Spleen (tissue), 11 donors: ENCODE measurements at regions not wholly inside any gene's neighbourhood (a gene's known extent, or its start where the extent isn't known, plus 50 kb on each side); places are given as distances from the start of the nearest gene placed in this dataset.

Experiments used
- DNase-seq: peaks from one replicate; pipeline ENCODE4 v3.0.0-alpha.2; 2020
- H3K27ac ChIP-seq, 8 donors: fragments of 200-600 bp; sonication (generic) in 7 of 8; 1 replicate in 4 of 8; 2 replicates in 4 of 8; pipeline versions ENCODE4 v1.5.0 to v1.8.0; 2016 to 2021; ENCODE audit warnings: inconsistent platforms in 4 of 8, mild to moderate bottlenecking in 4 of 8, moderate library complexity in 1 of 8
- H3K27me3 ChIP-seq, 7 donors: fragments of 200-600 bp; sonication (generic) in 6 of 7; replicated peaks in 1 of 7; 1 replicate in 4 of 7; 2 replicates in 3 of 7; pipeline versions ENCODE4 v1.5.0 to v1.8.0; 2016 to 2021; ENCODE audit warnings: inconsistent platforms in 3 of 7, mild to moderate bottlenecking in 1 of 7
- H3K36me3 ChIP-seq, 6 donors: fragments of 200-600 bp; sonication (generic) in 5 of 6; 1 replicate in 4 of 6; 2 replicates in 2 of 6; pipeline versions ENCODE4 v1.5.0 to v1.8.0; 2016 to 2021; ENCODE audit warnings: inconsistent platforms in 2 of 6
- H3K4me1 ChIP-seq, 6 donors: fragments of 200-600 bp; sonication (generic) in 5 of 6; 1 replicate in 3 of 6; 2 replicates in 3 of 6; pipeline versions ENCODE4 v1.5.0 to v1.8.0; 2016 to 2021; ENCODE audit warnings: inconsistent platforms in 3 of 6
- H3K4me3 ChIP-seq, 8 donors: fragments of 200-600 bp; sonication (generic) in 7 of 8; 1 replicate in 4 of 8; 2 replicates in 4 of 8; pipeline versions ENCODE4 v1.5.0 to v1.8.0; 2016 to 2021; ENCODE audit warnings: inconsistent platforms in 4 of 8, mild to moderate bottlenecking in 4 of 8, moderate library complexity in 2 of 8
- H3K9me3 ChIP-seq, 8 donors: fragments of 200-600 bp; sonication (generic) in 7 of 8; 1 replicate in 4 of 8; 2 replicates in 4 of 8; pipeline versions ENCODE4 v1.5.0 to v1.8.0; 2016 to 2021; ENCODE audit warnings: inconsistent platforms in 4 of 8
- CTCF ChIP-seq, 11 experiments: fragments of 200-600 bp in 7 of 11; fragments of 450-650 bp in 4 of 11; sonication (generic) in 4 of 11; IDR thresholded peaks in 8 of 11; conservative IDR thresholded peaks in 3 of 11; 1 replicate in 7 of 11; 2 replicates in 4 of 11; pipeline versions ENCODE4 v1.4.0 to v1.8.0; 2016 to 2021; ENCODE audit warnings: antibody characterized with exemption in 11 of 11, inconsistent platforms in 4 of 11, mild to moderate bottlenecking in 1 of 11
- POLR2A ChIP-seq, 3 donors: fragments of 450-650 bp; IDR thresholded peaks; one replicate each; pipeline ENCODE4 v1.5.1; 2017; ENCODE audit warnings: antibody characterized with exemption in 3 of 3, mild to moderate bottlenecking in 1 of 3
- POLR2AphosphoS5 ChIP-seq, 3 donors: sonication (generic); formaldehyde crosslinking; IDR thresholded peaks; one replicate each; pipeline ENCODE4 v1.5.1; 2017; ENCODE audit warnings: antibody characterized with exemption in 3 of 3
- WGBS, 5 donors: extraction: QIAGEN DNeasy Blood & Tissue Kit in 3 of 5; methylation state at CpG; one replicate each; pipeline versions ENCODE4 v1.1.5 to v1.1.7; 2013 to 2018; 5-methylcytosine and 5-hydroxymethylcytosine counted together
- intact Hi-C: fragments of 100-400 bp; cut with DNase I; formaldehyde crosslinking; loops from one replicate; pipeline ENCODE4 v1.15.0; 2023; ENCODE audit warnings: low total_unique reads
- donor health status: healthy with polysubstance abuse.
- donor health status: DM: no; HTN: no; CAD: no; lungs with moderate emphysema.
- donor health status: DM: no; HTN: no; CAD: no.
- donor health status: Bipolar disorder and iron deficiency.
- donor health status: healthy.
- donor health status: DM: no; HTN: no; CAD: no.
- donor health status: DM: yes; HTN: yes; CAD: no.

- Histone ChIP-seq H3K4me3 (no peak overlapping the region), H3K27ac (no peak overlapping the region), H3K36me3 (no peaks in the 10 kb centered on the region), H3K27me3 (peaks cover 0 to 28% (median 0%) of the 10 kb centered on the region in 7 donors), H3K9me3 (peaks cover 0 to 28% (median 11%) of the 10 kb centered on the region in 8 donors), H3K4me1 (peaks cover 0 to 22% (median under 1%) of the 10 kb centered on the region in 6 donors)
- intact Hi-C loops = no loop called here
- TF ChIP-seq POLR2AphosphoS5 (IDR thresholded peaks at IDR 0.05) = no peak
- no peak for TF ChIP-seq CTCF (IDR thresholded peaks at IDR 0.05 in 8 of 11, conservative IDR thresholded peaks at IDR 0.05 in 3 of 11)
- no peak for TF ChIP-seq POLR2A (IDR thresholded peaks at IDR 0.05)
- WGBS, 5 donors = 80 to 94% (median 85%) methylated on average over 2 of the region's 2 CpGs
- DNase-seq = peak; percentile 11
Measured at GRCh38 chr10:117450940-117451339, 75.7 kb upstream of the PDZD8 start.

- Histone ChIP-seq H3K4me3 (no peak overlapping the region), H3K9me3 (peaks cover 0 to 38% (median 16%) of the 10 kb centered on the region in 8 donors), H3K27me3 (peaks cover 0 to 21% (median 0%) of the 10 kb centered on the region in 7 donors), H3K4me1 (peaks cover 0 to 9% (median 0%) of the 10 kb centered on the region in 6 donors), H3K36me3 (no peaks in the 10 kb centered on the region), H3K27ac (no peak overlapping the region)
- TF ChIP-seq POLR2A (IDR thresholded peaks at IDR 0.05) = no peak
- no peak for TF ChIP-seq POLR2AphosphoS5 (IDR thresholded peaks at IDR 0.05)
- no peak for TF ChIP-seq CTCF (IDR thresholded peaks at IDR 0.05 in 8 of 11, conservative IDR thresholded peaks at IDR 0.05 in 3 of 11)
- intact Hi-C loops = no loop called here
- peak; percentile 60 for DNase-seq
- 69 to 83% (median 74%) methylated on average over 6 of the region's 6 CpGs for WGBS, 5 donors
Measured at GRCh38 chr10:117449636-117450035, 74.4 kb upstream of the PDZD8 start.

- Histone ChIP-seq H3K4me1 (peaks cover 0 to under 1% (median 0%) of the 10 kb centered on the region in 6 donors), H3K9me3 (peaks cover 0 to 34% (median 16%) of the 10 kb centered on the region in 8 donors), H3K27me3 (peaks cover 0 to 28% (median 0%) of the 10 kb centered on the region in 7 donors), H3K4me3 (no peak overlapping the region), H3K27ac (no peak overlapping the region), H3K36me3 (no peaks in the 10 kb centered on the region)
- intact Hi-C loops = no loop called here
- TF ChIP-seq CTCF (IDR thresholded peaks at IDR 0.05 in 8 of 11, conservative IDR thresholded peaks at IDR 0.05 in 3 of 11) (no peak), POLR2AphosphoS5 (IDR thresholded peaks at IDR 0.05) (no peak), POLR2A (IDR thresholded peaks at IDR 0.05) (no peak)
- no peak for DNase-seq
- WGBS, 5 donors = 54 to 79% (median 74%) methylated on average over 5 of the region's 5 CpGs
Measured at GRCh38 chr10:117448802-117449201, 73.6 kb upstream of the PDZD8 start.

- peaks cover 0 to 50% (median 0%) of the 10 kb centered on the region in 7 donors for H3K27me3 ChIP-seq
- H3K36me3 ChIP-seq = no peaks in the 10 kb centered on the region
- H3K4me3 ChIP-seq = no peak overlapping the region
- H3K9me3 ChIP-seq = peaks cover 0 to 24% (median 13%) of the 10 kb centered on the region in 8 donors
- 79 to 94% (median 85%) methylated on average over 3 of the region's 3 CpGs for WGBS, 5 donors
- TF ChIP-seq POLR2A (IDR thresholded peaks at IDR 0.05) = no peak
- no peak for TF ChIP-seq POLR2AphosphoS5 (IDR thresholded peaks at IDR 0.05)
- no peak for TF ChIP-seq CTCF (IDR thresholded peaks at IDR 0.05 in 8 of 11, conservative IDR thresholded peaks at IDR 0.05 in 3 of 11)
- DNase-seq = peak; percentile 6
- intact Hi-C loops = no loop called here
- H3K27ac ChIP-seq = no peak overlapping the region
- peaks cover 0 to 26% (median 13%) of the 10 kb centered on the region in 6 donors for H3K4me1 ChIP-seq
Measured at GRCh38 chr10:117445992-117446391, 70.8 kb upstream of the PDZD8 start.
